ENCODE measurements at regions not wholly inside any gene's neighbourhood (a gene's known extent, or its start where the extent isn't known, plus 50 kb on each side); places are given as distances from the start of the nearest gene placed in this dataset. TPM values are rescaled to one million over a fixed set of nuclear protein-coding genes. Genes with fewer than 3 reads are reported as not detected.

- DNase-seq (ENCODE audit: low read depth in 2 of 3, low spot score in 2 of 3), result no peak
Observed at GRCh38 chr1:101098327-101098726, 72.7 kb upstream of the DPH5 start.

GRCh38 chr1:101089613-101090338 lies 64.2 kb upstream of the DPH5 start:
- peak in 1 of 3 donors; percentile 83 for DNase-seq (ENCODE audit: low read depth in 2 of 3, low spot score in 2 of 3)

- no peak for DNase-seq (ENCODE audit: low read depth in 2 of 3, low spot score in 2 of 3)
Observed at GRCh38 chr1:101088431-101088830, 62.8 kb upstream of the DPH5 start.

GRCh38 chr1:101086783-101087182 lies 61.2 kb upstream of the DPH5 start:
- no peak for DNase-seq (ENCODE audit: low read depth in 2 of 3, low spot score in 2 of 3)

GRCh38 chr1:101081496-101082488 lies 56.2 kb upstream of the DPH5 start:
- DNase-seq (ENCODE audit: low read depth in 2 of 3, low spot score in 2 of 3), result peak in 1 of 3 donors; percentile 64

GRCh38 chr1:101080859-101081258 lies 55.3 kb upstream of the DPH5 start:
- DNase-seq (ENCODE audit: low read depth in 2 of 3, low spot score in 2 of 3), result no peak

GRCh38 chr1:101079341-101079740 lies 53.8 kb upstream of the DPH5 start:
- DNase-seq (ENCODE audit: low read depth in 2 of 3, low spot score in 2 of 3), result peak in 2 of 3 donors; percentile 80 to 96

- no peak for DNase-seq (ENCODE audit: low read depth in 2 of 3, low spot score in 2 of 3)
Observed at GRCh38 chr1:101077849-101078248, 52.3 kb upstream of the DPH5 start.

- no peak for DNase-seq (ENCODE audit: low read depth in 2 of 3, low spot score in 2 of 3)
Observed at GRCh38 chr1:101075926-101076325, 50.3 kb upstream of the DPH5 start.

Small RNA genes lying in the stretch of these regions (small RNA-seq; reads per million reads assigned to genes)
- gene RF00424, result not detected
